ENCODE measurements at regions not wholly inside any gene's neighbourhood (a gene's known extent, or its start where the extent isn't known, plus 50 kb on each side); places are given as distances from the start of the nearest gene placed in this dataset.

GRCh38 chr2:106041150-106041549, 153.0 kb downstream of the UXS1 start:
- no peaks in the 10 kb centered on the region for H3K36me3 ChIP-seq (ENCODE audit: insufficient read depth, low read length)
- H3K4me3 ChIP-seq (ENCODE audit: low read length, poor library complexity, severe bottlenecking): no peak overlapping the region
- H3K9me3 ChIP-seq (ENCODE audit: insufficient read depth, low read depth, low read length): no peaks in the 10 kb centered on the region
- TF ChIP-seq CTCF (conservative IDR thresholded peaks at IDR 0.05; ENCODE audit: low read length) (no peak), EZH2phosphoT487 (IDR thresholded peaks at IDR 0.05; ENCODE audit: borderline replicate concordance) (no peak)
- H3K4me1 ChIP-seq (ENCODE audit: insufficient read depth, low read length, poor library complexity, severe bottlenecking): no peaks in the 10 kb centered on the region
- no peaks in the 10 kb centered on the region for H3F3A ChIP-seq (ENCODE audit: low read depth)
- no peak overlapping the region for H3K4me2 ChIP-seq (ENCODE audit: low read depth, low read length, poor library complexity, severe bottlenecking)
- H3K9me2 ChIP-seq (replicated peaks; ENCODE audit: low read depth, low read length): no peaks in the 10 kb centered on the region
- no peaks in the 10 kb centered on the region for H3K27me3 ChIP-seq (ENCODE audit: insufficient read depth, low read length, poor library complexity, severe bottlenecking)
- H3K9ac ChIP-seq (ENCODE audit: low read depth, low read length, poor library complexity, severe bottlenecking): no peak overlapping the region
- H4K20me1 ChIP-seq (ENCODE audit: insufficient read depth, low read length, poor library complexity, severe bottlenecking): no peaks in the 10 kb centered on the region
- no peak overlapping the region for H2AFZ ChIP-seq (ENCODE audit: low read length)
- no peaks in the 10 kb centered on the region for H3K79me2 ChIP-seq (ENCODE audit: insufficient read depth, low read length)

DNA sequence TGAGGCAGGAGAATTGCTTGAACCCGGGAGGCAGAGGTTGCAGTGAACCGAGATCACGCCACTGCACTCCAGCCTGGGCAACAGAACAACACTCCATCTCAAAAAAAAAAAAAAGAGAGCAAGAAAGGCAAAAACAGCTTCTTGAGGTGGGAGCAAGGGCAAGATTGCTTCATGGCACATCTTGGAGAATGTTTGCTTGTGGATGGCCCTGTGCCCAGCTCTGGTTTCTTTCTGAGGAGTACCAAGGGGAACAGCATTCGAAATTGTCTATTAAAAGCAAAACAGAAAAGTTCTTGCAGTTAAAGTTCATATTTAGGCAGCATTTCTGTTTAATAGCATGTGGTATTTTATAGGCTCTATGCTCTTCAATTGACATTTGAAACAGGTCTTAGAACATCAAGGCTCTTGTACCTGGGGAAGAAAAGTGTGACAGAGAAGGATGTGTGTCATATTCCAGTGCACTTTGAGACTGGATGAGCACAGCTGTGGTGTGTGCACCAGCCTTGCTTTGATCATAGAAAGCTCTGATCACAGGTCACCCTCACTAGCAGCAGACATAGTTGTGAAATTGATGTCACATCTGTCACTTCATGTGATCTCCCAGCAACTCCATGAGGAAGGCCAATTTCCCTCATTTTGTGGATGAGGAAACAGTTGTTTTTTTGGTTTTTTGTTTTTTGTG, 154.3 kb downstream of the UXS1 start:
- no peak for TF ChIP-seq CTCF (conservative IDR thresholded peaks at IDR 0.05; ENCODE audit: low read length)
- TF ChIP-seq EZH2phosphoT487 (IDR thresholded peaks at IDR 0.05; ENCODE audit: borderline replicate concordance): no peak
- H3K79me2 ChIP-seq (ENCODE audit: insufficient read depth, low read length): no peaks in the 10 kb centered on the region
- no peaks in the 10 kb centered on the region for H4K20me1 ChIP-seq (ENCODE audit: insufficient read depth, low read length, poor library complexity, severe bottlenecking)
- H3K4me1 ChIP-seq (ENCODE audit: insufficient read depth, low read length, poor library complexity, severe bottlenecking): no peaks in the 10 kb centered on the region
- no peaks in the 10 kb centered on the region for H3K9me3 ChIP-seq (ENCODE audit: insufficient read depth, low read depth, low read length)
- no peaks in the 10 kb centered on the region for H3K36me3 ChIP-seq (ENCODE audit: insufficient read depth, low read length)
- H3F3A ChIP-seq (ENCODE audit: low read depth): no peaks in the 10 kb centered on the region
- H3K4me2 ChIP-seq (ENCODE audit: low read depth, low read length, poor library complexity, severe bottlenecking): no peak overlapping the region
- no peaks in the 10 kb centered on the region for H3K27me3 ChIP-seq (ENCODE audit: insufficient read depth, low read length, poor library complexity, severe bottlenecking)
- no peak overlapping the region for H3K4me3 ChIP-seq (ENCODE audit: low read length, poor library complexity, severe bottlenecking)
- H3K9me2 ChIP-seq (replicated peaks; ENCODE audit: low read depth, low read length): no peaks in the 10 kb centered on the region
- H3K9ac ChIP-seq (ENCODE audit: low read depth, low read length, poor library complexity, severe bottlenecking): no peak overlapping the region
- H2AFZ ChIP-seq (ENCODE audit: low read length): no peak overlapping the region

DNA sequence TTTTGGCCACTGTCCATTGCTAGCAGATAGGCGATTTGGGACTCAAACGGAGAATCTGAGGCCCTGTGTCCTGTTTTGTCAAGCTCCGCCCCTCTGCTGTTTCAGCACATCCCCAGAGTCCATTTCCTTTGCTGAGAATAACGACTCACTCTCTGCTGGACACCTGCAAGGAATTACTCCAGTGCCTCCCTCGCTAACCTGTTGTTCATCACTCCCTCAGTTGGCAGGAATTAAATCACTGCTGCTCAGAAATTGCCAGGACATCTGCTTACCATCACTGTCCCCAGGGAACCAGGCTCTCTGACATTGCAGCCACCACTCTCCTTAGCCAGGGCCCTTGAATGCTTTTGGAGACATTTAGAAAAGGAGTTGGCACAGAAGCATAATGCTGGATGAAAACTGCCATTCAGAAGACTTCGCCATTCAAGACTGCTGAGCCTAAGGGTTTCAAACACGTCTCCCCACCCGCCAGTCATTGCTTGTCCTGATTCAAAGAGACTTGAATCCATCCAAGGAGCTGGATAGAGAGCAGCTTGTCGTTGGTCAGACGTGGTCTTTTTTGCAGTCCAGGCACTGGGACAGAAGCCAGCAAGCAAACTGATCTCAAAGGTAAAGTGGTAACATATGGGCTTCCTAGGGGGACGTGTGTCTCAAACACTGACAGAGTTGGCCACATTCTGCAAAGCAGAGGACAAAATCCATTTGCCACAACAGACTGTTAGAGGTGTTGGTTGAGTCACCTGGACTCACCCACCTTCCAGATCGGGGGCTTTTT, 155.3 kb downstream of the UXS1 start:
- Histone ChIP-seq H3K4me2 (ENCODE audit: low read depth, low read length, poor library complexity, severe bottlenecking) (no peak overlapping the region), H3K9me2 (replicated peaks; ENCODE audit: low read depth, low read length) (no peaks in the 10 kb centered on the region), H3K36me3 (ENCODE audit: insufficient read depth, low read length) (no peaks in the 10 kb centered on the region), H3K9me3 (ENCODE audit: insufficient read depth, low read depth, low read length) (no peaks in the 10 kb centered on the region), H3K9ac (ENCODE audit: low read depth, low read length, poor library complexity, severe bottlenecking) (no peak overlapping the region), H3K27me3 (ENCODE audit: insufficient read depth, low read length, poor library complexity, severe bottlenecking) (no peaks in the 10 kb centered on the region), H4K20me1 (ENCODE audit: insufficient read depth, low read length, poor library complexity, severe bottlenecking) (no peaks in the 10 kb centered on the region), H2AFZ (ENCODE audit: low read length) (no peak overlapping the region), H3K4me3 (ENCODE audit: low read length, poor library complexity, severe bottlenecking) (no peak overlapping the region), H3F3A (ENCODE audit: low read depth) (no peaks in the 10 kb centered on the region), H3K4me1 (ENCODE audit: insufficient read depth, low read length, poor library complexity, severe bottlenecking) (no peaks in the 10 kb centered on the region), H3K79me2 (ENCODE audit: insufficient read depth, low read length) (no peaks in the 10 kb centered on the region)
- no peak for TF ChIP-seq EZH2phosphoT487 (IDR thresholded peaks at IDR 0.05; ENCODE audit: borderline replicate concordance)
- no peak for TF ChIP-seq CTCF (conservative IDR thresholded peaks at IDR 0.05; ENCODE audit: low read length)
